WERI-Rb-1 (cell line): ENCODE measurements at regions not wholly inside any gene's neighbourhood (a gene's known extent, or its start where the extent isn't known, plus 50 kb on each side); places are given as distances from the start of the nearest gene placed in this dataset.

Experiments used
- DNase-seq: peaks from one replicate; pipeline ENCODE4 v3.0.0-alpha.2; 2020
- H3K27ac ChIP-seq: fragments of 250-450 bp; sonication (Bioruptor Pico); 2 replicates; pipeline ENCODE4 v1.5.1; 2020; ENCODE audit warnings: mild to moderate bottlenecking, moderate library complexity
- H3K27me3 ChIP-seq: fragments of 250-450 bp; sonication (Bioruptor Pico); 2 replicates; pipeline ENCODE4 v1.5.1; 2021; ENCODE audit warnings: mild to moderate bottlenecking, low read depth, moderate library complexity; ENCODE audit not compliant: insufficient read depth, severe bottlenecking
- H3K36me3 ChIP-seq: fragments of 250-450 bp; sonication (Bioruptor Pico); 2 replicates; pipeline ENCODE4 v1.5.1; 2020; ENCODE audit warnings: mild to moderate bottlenecking, moderate library complexity
- H3K4me3 ChIP-seq: 2 replicates; pipeline ENCODE4 v1.5.1; 2011; ENCODE audit warnings: low read depth, mild to moderate bottlenecking, control low read depth, low read length
- H3K9me3 ChIP-seq: fragments of 250-450 bp; sonication (Bioruptor Pico); 2 replicates; pipeline ENCODE4 v1.5.1; 2021; ENCODE audit warnings: mild to moderate bottlenecking, moderate library complexity; ENCODE audit not compliant: severe bottlenecking
- TF ChIP-seq, protein P1 (sequence below): IDR thresholded peaks from 2 replicates; pipeline ENCODE4 v1.5.1; 2011; ENCODE audit warnings: low read depth, mild to moderate bottlenecking, control low read depth, inconsistent platforms, low read length

DNA sequence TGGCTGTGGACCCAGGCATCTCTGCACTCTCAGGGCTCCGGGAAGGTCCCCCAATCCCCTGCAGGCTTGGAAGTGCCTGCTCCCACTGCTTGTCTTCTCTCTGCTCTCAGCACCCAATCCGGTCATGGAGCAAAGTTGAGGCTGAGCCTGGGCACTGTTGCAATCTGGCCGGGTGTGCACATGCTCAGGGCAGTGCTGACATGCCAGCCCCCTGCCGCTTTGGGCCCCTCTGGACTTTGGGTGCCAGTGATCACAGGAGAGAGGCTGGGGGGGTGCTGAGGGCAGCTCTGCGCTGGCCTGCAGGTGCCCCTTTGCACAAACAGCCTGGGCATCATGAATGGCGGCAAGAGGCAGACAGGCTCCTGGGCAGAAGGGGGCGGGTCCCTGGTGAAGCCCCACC, 85.4 kb upstream of the OSBPL8 start:
- TF ChIP-seq, protein P1, sequence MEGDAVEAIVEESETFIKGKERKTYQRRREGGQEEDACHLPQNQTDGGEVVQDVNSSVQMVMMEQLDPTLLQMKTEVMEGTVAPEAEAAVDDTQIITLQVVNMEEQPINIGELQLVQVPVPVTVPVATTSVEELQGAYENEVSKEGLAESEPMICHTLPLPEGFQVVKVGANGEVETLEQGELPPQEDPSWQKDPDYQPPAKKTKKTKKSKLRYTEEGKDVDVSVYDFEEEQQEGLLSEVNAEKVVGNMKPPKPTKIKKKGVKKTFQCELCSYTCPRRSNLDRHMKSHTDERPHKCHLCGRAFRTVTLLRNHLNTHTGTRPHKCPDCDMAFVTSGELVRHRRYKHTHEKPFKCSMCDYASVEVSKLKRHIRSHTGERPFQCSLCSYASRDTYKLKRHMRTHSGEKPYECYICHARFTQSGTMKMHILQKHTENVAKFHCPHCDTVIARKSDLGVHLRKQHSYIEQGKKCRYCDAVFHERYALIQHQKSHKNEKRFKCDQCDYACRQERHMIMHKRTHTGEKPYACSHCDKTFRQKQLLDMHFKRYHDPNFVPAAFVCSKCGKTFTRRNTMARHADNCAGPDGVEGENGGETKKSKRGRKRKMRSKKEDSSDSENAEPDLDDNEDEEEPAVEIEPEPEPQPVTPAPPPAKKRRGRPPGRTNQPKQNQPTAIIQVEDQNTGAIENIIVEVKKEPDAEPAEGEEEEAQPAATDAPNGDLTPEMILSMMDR, result no peak
- H3K27me3 ChIP-seq, result no peaks in the 10 kb centered on the region
- no peak overlapping the region for H3K4me3 ChIP-seq
- H3K27ac ChIP-seq, result no peak overlapping the region
- no peak for DNase-seq
- no peaks in the 10 kb centered on the region for H3K9me3 ChIP-seq
- H3K36me3 ChIP-seq, result no peaks in the 10 kb centered on the region

- no peaks in the 10 kb centered on the region for H3K27me3 ChIP-seq
- H3K27ac ChIP-seq, result no peak overlapping the region
- H3K36me3 ChIP-seq, result no peaks in the 10 kb centered on the region
- no peak overlapping the region for H3K4me3 ChIP-seq
- TF ChIP-seq, protein P1, result no peak
- no peaks in the 10 kb centered on the region for H3K9me3 ChIP-seq
- DNase-seq, result no peak
Measured at GRCh38 chr12:76645934-76646333, 86.4 kb upstream of the OSBPL8 start.

- H3K9me3 ChIP-seq, result no peaks in the 10 kb centered on the region
- H3K27ac ChIP-seq, result no peak overlapping the region
- no peaks in the 10 kb centered on the region for H3K27me3 ChIP-seq
- TF ChIP-seq, protein P1, result no peak
- H3K4me3 ChIP-seq, result no peak overlapping the region
- no peaks in the 10 kb centered on the region for H3K36me3 ChIP-seq
- DNase-seq, result no peak
Measured at GRCh38 chr12:76646366-76646765, 86.8 kb upstream of the OSBPL8 start.

- Histone ChIP-seq H3K27me3 (no peaks in the 10 kb centered on the region), H3K9me3 (no peaks in the 10 kb centered on the region), H3K27ac (no peak overlapping the region), H3K4me3 (no peak overlapping the region), H3K36me3 (no peaks in the 10 kb centered on the region)
- no peak for DNase-seq
- TF ChIP-seq, protein P1, result no peak
Measured at GRCh38 chr12:76649099-76649498, 89.5 kb upstream of the OSBPL8 start.

- no peak overlapping the region for H3K27ac ChIP-seq
- TF ChIP-seq, protein P1, result no peak
- H3K4me3 ChIP-seq, result no peak overlapping the region
- H3K27me3 ChIP-seq, result no peaks in the 10 kb centered on the region
- no peaks in the 10 kb centered on the region for H3K9me3 ChIP-seq
- DNase-seq, result no peak
- H3K36me3 ChIP-seq, result no peaks in the 10 kb centered on the region
Measured at GRCh38 chr12:76652402-76652801, 92.8 kb upstream of the OSBPL8 start.

DNA sequence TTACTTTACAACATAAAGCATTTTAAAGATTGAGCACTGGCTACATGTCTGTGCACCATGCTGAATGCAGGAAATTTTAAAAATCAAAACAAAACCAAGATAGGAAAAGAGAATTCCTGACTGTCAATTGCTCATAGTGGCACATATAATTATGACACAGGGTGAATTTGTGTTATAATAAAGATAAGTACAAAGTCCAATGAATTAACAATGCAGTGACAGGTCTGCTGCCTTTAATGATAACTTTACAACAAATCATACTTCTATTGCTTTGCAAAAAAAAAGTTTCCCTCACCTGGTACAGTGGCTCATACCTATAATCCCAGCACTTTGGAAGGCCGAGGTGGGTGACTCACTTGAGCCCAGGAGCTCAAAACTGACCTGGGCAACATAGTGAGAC, 93.8 kb upstream of the OSBPL8 start:
- Histone ChIP-seq H3K4me3 (no peak overlapping the region), H3K27me3 (no peaks in the 10 kb centered on the region), H3K36me3 (no peaks in the 10 kb centered on the region), H3K9me3 (no peaks in the 10 kb centered on the region), H3K27ac (no peak overlapping the region)
- TF ChIP-seq, protein P1, result no peak
- DNase-seq, result no peak
